ENCODE measurements at regions not wholly inside any gene's neighbourhood (a gene's known extent, or its start where the extent isn't known, plus 50 kb on each side); places are given as distances from the start of the nearest gene placed in this dataset.

- no peak for TF ChIP-seq POLR2A (IDR thresholded peaks at IDR 0.05; ENCODE audit: low read depth, low read length)
- TF ChIP-seq TAF1 (IDR thresholded peaks at IDR 0.05; ENCODE audit: low read depth, low read length), result no peak
- TF ChIP-seq SPI1 (IDR thresholded peaks at IDR 0.05; ENCODE audit: low read depth, low read length), result no peak
- TF ChIP-seq POLR2AphosphoS5 (IDR thresholded peaks at IDR 0.05; ENCODE audit: low read depth, low read length), result no peak
Measured at GRCh38 chr19:32023564-32023832, 321.9 kb upstream of the ZNF507 start.
